GM18508 (cell line): ENCODE measurements at regions not wholly inside any gene's neighbourhood (a gene's known extent, or its start where the extent isn't known, plus 50 kb on each side); places are given as distances from the start of the nearest gene placed in this dataset.

Source experiments
- ATAC-seq: cut with Tn5 transposase; IDR thresholded peaks from one replicate; pipeline ENCODE4 v1.9.1; 2021; ENCODE audit warnings: moderate number of reproducible peaks; ENCODE audit not compliant: insufficient read depth, unreplicated experiment

DNA sequence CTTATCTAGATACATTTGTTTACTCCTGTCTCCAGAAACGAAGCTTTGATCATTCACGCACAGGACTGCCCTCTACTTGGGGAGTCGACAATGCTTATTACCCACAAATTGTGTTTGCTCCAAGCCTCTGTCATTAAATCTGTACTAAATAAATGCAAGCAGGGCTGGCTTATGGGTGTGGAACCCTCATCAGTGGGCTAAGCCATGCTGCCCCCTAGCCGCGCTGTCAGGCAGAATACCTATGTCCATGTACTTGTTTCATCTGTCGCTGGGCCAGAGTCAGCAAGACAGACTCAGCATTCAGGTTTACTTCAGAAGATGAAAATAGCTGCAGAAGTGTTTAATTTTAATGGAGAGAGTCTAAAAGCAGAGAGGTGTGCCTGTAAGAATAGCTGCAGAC lies 110.0 kb upstream of the PRR20A start:
- no peak for ATAC-seq

DNA sequence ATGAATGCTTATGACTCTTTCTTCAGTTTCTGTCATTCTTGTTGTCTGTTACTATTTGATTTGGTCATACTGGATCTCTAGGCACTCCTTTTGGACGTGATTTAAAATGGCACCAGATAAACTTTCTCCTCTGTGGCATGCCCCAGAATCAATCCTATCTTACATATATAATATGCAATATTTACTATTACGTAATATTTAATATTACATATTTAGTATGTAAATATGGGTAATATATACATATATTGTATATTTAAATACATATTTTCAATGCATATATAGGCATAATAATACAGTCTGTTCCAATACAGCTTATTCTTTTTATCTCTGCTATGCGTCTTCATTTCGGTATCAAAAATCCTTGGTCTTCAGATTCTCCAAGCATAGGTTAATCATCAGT lies 104.4 kb upstream of the PRR20A start:
- ATAC-seq = no peak

GRCh38 chr13:57044910-57045309 lies 95.8 kb upstream of the PRR20A start:
- ATAC-seq = no peak

GRCh38 chr13:57045826-57046546 lies 94.7 kb upstream of the PRR20A start:
- no peak for ATAC-seq

DNA sequence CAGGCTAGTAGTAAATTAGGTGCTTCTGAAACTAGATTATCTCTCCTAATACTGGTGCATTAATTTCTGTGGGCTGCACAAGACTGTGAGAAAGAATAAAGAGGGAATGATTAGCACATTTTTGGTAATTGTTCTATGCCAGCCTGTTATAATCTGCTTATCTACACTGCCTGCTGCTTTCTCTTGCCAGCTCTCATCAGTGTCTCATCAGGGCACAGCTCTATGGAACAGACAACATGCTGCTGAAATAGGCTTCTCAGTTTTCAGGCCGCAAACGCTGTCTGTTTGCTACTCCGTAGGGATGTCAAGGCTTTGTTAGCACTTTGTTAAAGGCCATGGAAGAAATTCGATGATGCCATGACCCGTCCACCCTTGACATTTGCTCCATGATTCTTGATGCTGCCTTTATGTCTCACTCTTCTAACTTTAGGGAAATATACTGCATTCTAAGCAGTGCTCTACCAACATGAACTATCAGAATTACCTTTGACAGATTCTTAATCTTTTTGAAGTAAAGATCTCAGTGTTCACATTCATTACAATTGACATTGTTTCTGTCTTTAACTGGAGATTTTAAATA lies 84.0 kb upstream of the PRR20A start:
- ATAC-seq = no peak

GRCh38 chr13:57063007-57063406 lies 77.7 kb upstream of the PRR20A start:
- no peak for ATAC-seq

DNA sequence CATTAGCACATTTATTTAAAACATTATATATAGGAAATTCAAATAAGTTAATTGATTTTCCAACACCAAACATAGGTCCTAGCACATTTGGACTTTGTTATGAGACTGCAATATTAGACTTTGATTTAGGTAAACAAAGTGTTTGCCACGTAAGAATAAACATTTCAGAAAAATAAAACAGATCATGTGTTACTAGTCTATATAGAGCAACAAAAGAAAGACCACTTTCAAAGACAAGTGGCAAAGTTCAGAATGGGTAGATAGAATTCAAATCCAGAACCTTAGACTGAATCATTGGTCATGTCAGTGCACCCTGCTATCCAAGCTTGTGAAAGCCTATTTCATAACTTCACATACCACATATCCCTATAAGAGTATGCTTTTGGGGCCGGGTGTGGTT lies 66.7 kb upstream of the PRR20A start:
- no peak for ATAC-seq

- no peak for ATAC-seq
Measured at GRCh38 chr13:57075588-57075987, 65.1 kb upstream of the PRR20A start.

DNA sequence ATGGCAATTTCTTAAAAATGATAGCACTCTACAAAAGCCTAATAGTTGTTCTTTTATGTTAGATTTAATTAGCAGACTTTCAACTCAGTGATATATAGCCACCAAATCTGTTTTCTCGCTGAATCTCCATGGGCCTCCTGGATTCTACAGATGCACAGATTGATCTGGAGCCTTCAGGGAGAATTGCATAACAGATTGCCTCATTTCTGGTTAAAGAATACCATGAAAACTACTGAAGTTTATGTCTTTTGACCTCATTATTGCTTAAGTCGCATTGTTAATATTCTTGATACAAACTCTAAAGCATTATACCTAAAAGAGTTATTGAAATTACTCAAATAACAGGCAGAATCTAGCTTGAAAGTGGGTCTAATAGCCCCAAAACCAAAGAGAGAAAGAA lies 53.7 kb upstream of the PRR20A start:
- ATAC-seq = no peak
